GM18867 (cell line): ENCODE measurements at regions not wholly inside any gene's neighbourhood (a gene's known extent, or its start where the extent isn't known, plus 50 kb on each side); places are given as distances from the start of the nearest gene placed in this dataset.
"Not testable (repeated sequence)": the region's sequence is repeated elsewhere in the genome, so short reads cannot be mapped to it uniquely, and the experiment has no call there.

Experiments
- ATAC-seq: cut with Tn5 transposase; IDR thresholded peaks from one replicate; pipeline ENCODE4 v1.9.1; 2021; ENCODE audit warnings: mild to moderate bottlenecking, moderate library complexity; ENCODE audit not compliant: unreplicated experiment

GRCh38 chr4:29009908-29010307 is 1710.3 kb upstream of the PCDH7 start:
- no peak for ATAC-seq

- ATAC-seq = no peak
Measured at GRCh38 chr4:29013341-29013740, 1706.8 kb upstream of the PCDH7 start.

- ATAC-seq = no peak
Measured at GRCh38 chr4:29014555-29014954, 1705.6 kb upstream of the PCDH7 start.

- ATAC-seq = no peak
Measured at GRCh38 chr4:29033703-29034102, 1686.5 kb upstream of the PCDH7 start.

- no peak for ATAC-seq
Measured at GRCh38 chr4:29037501-29037900, 1682.7 kb upstream of the PCDH7 start.

- ATAC-seq = no peak
Measured at GRCh38 chr4:29043411-29043810, 1676.8 kb upstream of the PCDH7 start.

- ATAC-seq = no peak
Measured at GRCh38 chr4:29046186-29046585, 1674.0 kb upstream of the PCDH7 start.

- ATAC-seq = no peak
Measured at GRCh38 chr4:29046781-29047180, 1673.4 kb upstream of the PCDH7 start.

- no peak for ATAC-seq
Measured at GRCh38 chr4:29047341-29048041, 1672.7 kb upstream of the PCDH7 start.

GRCh38 chr4:29051381-29051965 is 1668.7 kb upstream of the PCDH7 start:
- ATAC-seq = no peak

- no peak for ATAC-seq
Measured at GRCh38 chr4:29052266-29052665, 1667.9 kb upstream of the PCDH7 start.

GRCh38 chr4:29058531-29058930 is 1661.6 kb upstream of the PCDH7 start:
- ATAC-seq = no peak

GRCh38 chr4:29066861-29067260 is 1653.3 kb upstream of the PCDH7 start:
- no peak for ATAC-seq

GRCh38 chr4:29073571-29073970 is 1646.6 kb upstream of the PCDH7 start:
- no peak for ATAC-seq

- no peak for ATAC-seq
Measured at GRCh38 chr4:29075366-29075765, 1644.8 kb upstream of the PCDH7 start.

- ATAC-seq = no peak
Measured at GRCh38 chr4:29079260-29079659, 1640.9 kb upstream of the PCDH7 start.

- ATAC-seq = no peak
Measured at GRCh38 chr4:29081234-29081955, 1638.8 kb upstream of the PCDH7 start.

GRCh38 chr4:29082684-29083083 is 1637.5 kb upstream of the PCDH7 start:
- ATAC-seq = no peak

GRCh38 chr4:29085748-29086147 is 1634.4 kb upstream of the PCDH7 start:
- no peak for ATAC-seq

GRCh38 chr4:29104694-29105093 is 1615.5 kb upstream of the PCDH7 start:
- ATAC-seq = no peak

GRCh38 chr4:29113960-29114359 is 1606.2 kb upstream of the PCDH7 start:
- no peak for ATAC-seq

GRCh38 chr4:29117231-29117722 is 1602.9 kb upstream of the PCDH7 start:
- ATAC-seq = not testable (repeated sequence)
